B cell (primary cell): ENCODE measurements at regions not wholly inside any gene's neighbourhood (a gene's known extent, or its start where the extent isn't known, plus 50 kb on each side); places are given as distances from the start of the nearest gene placed in this dataset.

ENCODE experiments used
- ATAC-seq: fragments of 200-7000 bp; cut with Tn5 transposase; one replicate; pipeline ENCODE4 v1.10.0; 2021; ENCODE audit warnings: low read depth, mild to moderate bottlenecking, moderate number of reproducible peaks, moderate library complexity
- CTCF ChIA-PET: fragments of 350-600 bp; sonication (Branson Sonifier 250); formaldehyde crosslinking; loops from one replicate; lab custom pipeline; 2021; ENCODE audit warnings: antibody characterized with exemption, inconsistent platforms; lab: Charles Lee
- POLR2A ChIA-PET: fragments of 350-600 bp; sonication (Branson Sonifier 250); formaldehyde crosslinking; loops from one replicate; lab custom pipeline; 2021; ENCODE audit warnings: antibody characterized with exemption; lab: Charles Lee
- DNase-seq: peaks from one replicate; pipeline ENCODE4 v3.0.0; 2013
- H2AFZ ChIP-seq: 2 replicates; pipeline ENCODE4 v1.6.1; 2012; ENCODE audit warnings: mild to moderate bottlenecking, low read depth, low read length; ENCODE audit not compliant: insufficient read depth, poor library complexity, severe bottlenecking
- H3K27ac ChIP-seq, 2 donors: 1 replicate in 1 of 2; 2 replicates in 1 of 2; pipeline ENCODE4 v1.5.1; 2012 to 2013; ENCODE audit warnings: low read length in 2 of 2, mild to moderate bottlenecking in 2 of 2, moderate library complexity in 1 of 2
- H3K27me3 ChIP-seq, 4 experiments: fragments of 200-600 bp in 1 of 4; sonication (generic) in 1 of 4; replicated peaks in 1 of 4; 1 replicate in 2 of 4; 2 replicates in 2 of 4; pipeline versions ENCODE4 v1.6.1 to v1.7.0; 2013 to 2016; ENCODE audit warnings: low read length in 3 of 4, mild to moderate bottlenecking in 2 of 4, mixed read lengths in 1 of 4, moderate library complexity in 1 of 4; ENCODE audit not compliant: insufficient read depth in 4 of 4, control insufficient read depth in 3 of 4; ENCODE audit errors: control extremely low read depth in 1 of 4
- H3K36me3 ChIP-seq, 2 experiments: replicated peaks in 1 of 2; 1 replicate in 1 of 2; 2 replicates in 1 of 2; pipeline versions ENCODE4 v1.6.1 to v1.7.1; 2013; ENCODE audit warnings: low read length in 1 of 2; ENCODE audit not compliant: insufficient read depth in 2 of 2, control insufficient read depth in 1 of 2; ENCODE audit errors: control extremely low read depth in 1 of 2, extremely low read depth in 1 of 2
- H3K4me1 ChIP-seq, 2 donors: fragments of 200-600 bp in 1 of 2; sonication (generic) in 1 of 2; 1 replicate in 1 of 2; 2 replicates in 1 of 2; pipeline versions ENCODE4 v1.5.1 to v1.6.1; 2013 to 2017; ENCODE audit warnings: low read length in 2 of 2; ENCODE audit not compliant: control insufficient read depth in 2 of 2, insufficient read depth in 2 of 2
- H3K4me2 ChIP-seq: replicated peaks from 2 replicates; pipeline ENCODE3; 2012; ENCODE audit warnings: mild to moderate bottlenecking, low read depth, low read length; ENCODE audit not compliant: poor library complexity, severe bottlenecking
- H3K4me3 ChIP-seq, 5 experiments: fragments of 200-600 bp in 1 of 5; sonication (generic) in 1 of 5; 1 replicate in 3 of 5; 2 replicates in 2 of 5; pipeline versions ENCODE4 v1.5.1 to v1.7.0; 2011 to 2016; ENCODE audit warnings: low read length in 4 of 5, mild to moderate bottlenecking in 4 of 5, low read depth in 2 of 5, control low read depth in 1 of 5, moderate library complexity in 1 of 5; ENCODE audit not compliant: insufficient read depth in 1 of 5; ENCODE audit errors: control extremely low read depth in 1 of 5, extremely low read depth in 1 of 5
- H3K79me2 ChIP-seq: fragments of 200-600 bp; sonication (generic); one replicate; pipeline ENCODE4 v1.6.0; 2016; ENCODE audit warnings: low read length; ENCODE audit not compliant: control insufficient read depth, insufficient read depth
- H3K9ac ChIP-seq: fragments of 200-600 bp; sonication (generic); 2 replicates; pipeline ENCODE4 v1.6.1; 2017; ENCODE audit warnings: mild to moderate bottlenecking, low read length, moderate library complexity
- H3K9me3 ChIP-seq, 3 donors: one replicate each; pipeline versions ENCODE4 v1.6.1 to v1.7.1; 2013; ENCODE audit warnings: low read length in 2 of 3; ENCODE audit not compliant: control insufficient read depth in 2 of 3, insufficient read depth in 1 of 3; ENCODE audit errors: control extremely low read depth in 1 of 3
- H4K20me1 ChIP-seq: 2 replicates; pipeline ENCODE4 v1.6.0; 2012; ENCODE audit warnings: mild to moderate bottlenecking, low read length; ENCODE audit not compliant: insufficient read depth, control insufficient read depth, poor library complexity, severe bottlenecking
- H3K27ac Mint-ChIP-seq: one replicate; pipeline ENCODE4 v1.8.0; 2021; ENCODE audit warnings: mixed read lengths
- H3K27me3 Mint-ChIP-seq: one replicate; pipeline ENCODE4 v1.8.0; 2021; ENCODE audit warnings: mixed read lengths
- H3K4me1 Mint-ChIP-seq: one replicate; pipeline ENCODE4 v1.8.0; 2021; ENCODE audit warnings: mixed read lengths
- H3K4me3 Mint-ChIP-seq: one replicate; pipeline ENCODE4 v1.8.0; 2021; ENCODE audit warnings: mixed read lengths
- H3K9me3 Mint-ChIP-seq: one replicate; pipeline ENCODE4 v1.8.0; 2022; ENCODE audit warnings: mixed read lengths; ENCODE audit not compliant: insufficient read depth
- CTCF ChIP-seq: fragments of 200-600 bp; IDR thresholded peaks from one replicate; pipeline ENCODE4 v1.8.0; 2022; ENCODE audit warnings: antibody characterized with exemption, mild to moderate bottlenecking
- EZH2 ChIP-seq: IDR thresholded peaks from 2 replicates; pipeline ENCODE4 v1.6.1; 2012; ENCODE audit warnings: borderline replicate concordance, low read depth, mild to moderate bottlenecking, moderate library complexity, low read length; ENCODE audit not compliant: insufficient read depth, poor library complexity, severe bottlenecking
- WGBS: methylation state at CpG from one replicate; pipeline ENCODE4 v1.1.5; 2013; ENCODE audit warnings: missing lambda C conversion rate; ENCODE audit not compliant: insufficient coverage; 5-methylcytosine and 5-hydroxymethylcytosine counted together
- intact Hi-C: fragments of 100-400 bp; cut with micrococcal nuclease; formaldehyde crosslinking; loops from one replicate; pipeline ENCODE4 v1.10.0; 2022

- Histone ChIP-seq H3K4me3 (no peak overlapping the region), H3K9ac (no peak overlapping the region), H3K4me2 (no peak overlapping the region), H3K4me1 (peaks cover 0 to 6% of the 10 kb centered on the region in 2 donors), H3K36me3 (no peaks in the 10 kb centered on the region), H2AFZ (no peak overlapping the region), H3K79me2 (no peaks in the 10 kb centered on the region), H3K27me3 (no peaks in the 10 kb centered on the region), H3K27ac (no peak overlapping the region), H4K20me1 (no peaks in the 10 kb centered on the region), H3K9me3 (peaks cover 0 to 10% (median 4%) of the 10 kb centered on the region in 3 donors)
- CTCF ChIA-PET, result interaction anchor here (0.8 to 1.1 kb wide), 3 partner anchors 30 to 742 kb away, joined by 3 read pairs; no protein-coding TSS in a partner anchor
- intact Hi-C loops, result no loop called here
- no peak overlapping the region for H3K4me3 Mint-ChIP-seq
- WGBS, result no CpG with 5 or more reads among the region's 1 CpG
- ATAC-seq (no peak), DNase-seq (no peak)
- TF ChIP-seq CTCF (no peak), EZH2 (no peak)
- no peak overlapping the region for H3K27ac Mint-ChIP-seq
- POLR2A ChIA-PET, result no interaction called here
- peaks cover 3% of the 10 kb centered on the region for H3K9me3 Mint-ChIP-seq
- no peaks in the 10 kb centered on the region for H3K27me3 Mint-ChIP-seq
- peaks cover 10% of the 10 kb centered on the region for H3K4me1 Mint-ChIP-seq
Observed at GRCh38 chr21:14741256-14741655, 195.1 kb upstream of the SAMSN1 start.

- H3K4me1 Mint-ChIP-seq, result peaks cover 14% of the 10 kb centered on the region
- H3K36me3 ChIP-seq, result no peaks in the 10 kb centered on the region
- no peaks in the 10 kb centered on the region for H4K20me1 ChIP-seq
- H3K4me1 ChIP-seq, result peaks cover 3 to 9% of the 10 kb centered on the region in 2 donors
- intact Hi-C loops, result no loop called here
- H3K9me3 Mint-ChIP-seq, result peaks cover 3% of the 10 kb centered on the region
- H3K79me2 ChIP-seq, result no peaks in the 10 kb centered on the region
- no peak overlapping the region for H3K4me3 ChIP-seq
- H3K27me3 Mint-ChIP-seq, result no peaks in the 10 kb centered on the region
- no peak overlapping the region for H3K4me3 Mint-ChIP-seq
- no CpG with 5 or more reads among the region's 1 CpG for WGBS
- CTCF ChIA-PET, result interaction anchor here (1.1 kb wide), 1 partner anchor 332 kb away, joined by 3 read pairs; no protein-coding TSS in a partner anchor
- H3K27ac ChIP-seq, result no peak overlapping the region
- peaks cover 0 to 10% (median 0%) of the 10 kb centered on the region in 3 donors for H3K9me3 ChIP-seq
- DNase-seq, result no peak
- H3K4me2 ChIP-seq, result no peak overlapping the region
- no peak for ATAC-seq
- H3K27me3 ChIP-seq, result no peaks in the 10 kb centered on the region
- TF ChIP-seq EZH2, result no peak
- TF ChIP-seq CTCF, result no peak
- no peak overlapping the region for H3K27ac Mint-ChIP-seq
- POLR2A ChIA-PET, result no interaction called here
- H3K9ac ChIP-seq, result no peak overlapping the region
- no peak overlapping the region for H2AFZ ChIP-seq
Observed at GRCh38 chr21:14740692-14741091, 194.6 kb upstream of the SAMSN1 start.
